Globus pallidus (tissue), 1 donor: ENCODE measurements at regions not wholly inside any gene's neighbourhood (a gene's known extent, or its start where the extent isn't known, plus 50 kb on each side); places are given as distances from the start of the nearest gene placed in this dataset.
A peak's percentile ranks its signal among the peaks of the same experiment; 100 is the strongest.

Experiments
- DNase-seq: peaks from one replicate; pipeline ENCODE4 v3.0.0-alpha.2; 2015; ENCODE audit warnings: low spot score

DNA sequence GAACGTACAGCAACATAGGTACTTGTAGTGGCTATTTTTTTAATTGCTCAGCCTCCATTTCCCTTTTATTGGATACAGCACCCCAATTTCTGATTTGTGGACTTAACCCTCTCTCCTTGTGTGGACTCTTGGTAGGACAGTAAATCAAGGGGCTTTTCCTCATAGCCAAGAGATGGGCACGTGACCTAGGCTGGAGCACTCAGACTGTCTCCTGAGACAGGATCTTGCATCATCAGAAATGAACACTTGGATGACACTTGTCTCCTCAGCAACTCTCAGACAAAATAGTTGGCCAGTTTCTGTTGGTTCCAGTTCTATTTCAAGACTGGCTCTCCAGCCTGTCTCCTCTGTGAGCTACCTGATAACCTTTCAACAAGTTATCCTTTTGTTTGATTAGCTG is 112.9 kb upstream of the ZNF678 start:
- DNase-seq: no peak

DNA sequence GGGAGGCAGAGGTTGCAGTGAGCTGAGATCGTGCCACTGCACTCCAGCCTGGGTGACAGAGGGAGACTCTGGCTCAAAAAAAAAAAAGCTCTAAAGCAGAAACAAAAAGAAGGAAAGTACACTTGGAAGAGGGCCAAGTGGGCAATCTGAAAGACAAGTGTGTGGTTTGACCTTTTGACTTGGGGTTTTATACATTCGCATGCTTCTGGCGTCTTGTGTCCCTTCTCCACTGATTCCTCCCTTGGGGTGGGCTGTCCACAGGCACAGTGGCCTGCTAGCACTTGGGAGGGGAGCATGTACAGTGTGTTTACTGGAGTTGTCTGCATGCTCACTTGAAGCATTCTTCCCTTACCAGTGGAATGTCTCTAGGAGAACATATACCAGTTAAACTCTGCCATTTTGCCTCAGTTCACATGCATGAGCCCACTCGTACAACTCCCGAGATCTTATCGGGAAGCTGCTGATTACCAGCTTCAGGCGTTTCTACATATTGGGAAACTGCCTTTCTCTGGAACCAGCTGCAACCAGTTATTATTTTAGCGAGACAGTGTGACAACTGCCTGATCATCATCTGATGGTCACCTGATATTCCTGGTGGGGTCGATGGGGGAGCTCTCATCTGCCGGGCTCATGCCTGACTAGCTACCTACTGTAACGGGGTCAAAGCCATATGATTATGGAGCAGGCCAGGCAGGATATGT is 113.5 kb upstream of the ZNF678 start:
- no peak for DNase-seq

DNA sequence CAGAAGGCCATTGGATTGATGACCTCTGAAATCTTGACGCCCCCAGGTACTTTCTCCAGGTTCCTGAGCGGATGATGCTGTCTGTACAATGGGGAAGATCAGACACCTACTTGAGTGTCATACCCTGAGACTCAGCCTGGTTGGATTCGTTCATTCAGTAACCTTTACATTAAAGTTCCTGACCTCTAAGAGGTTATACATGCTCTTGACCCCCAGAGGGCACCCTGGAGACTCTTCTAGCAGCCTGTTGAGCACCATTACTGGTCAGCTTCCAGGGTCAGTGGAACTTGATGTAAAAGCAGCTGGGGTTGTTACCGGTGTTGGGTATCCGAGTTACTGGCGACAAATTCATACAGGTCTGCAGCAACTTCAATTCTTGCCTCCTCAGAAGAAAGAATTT is 114.3 kb upstream of the ZNF678 start:
- no peak for DNase-seq

- DNase-seq: no peak
Measured at GRCh38 chr1:227447531-227447990, 115.8 kb upstream of the ZNF678 start.

- no peak for DNase-seq
Measured at GRCh38 chr1:227445746-227446145, 117.6 kb upstream of the ZNF678 start.

DNA sequence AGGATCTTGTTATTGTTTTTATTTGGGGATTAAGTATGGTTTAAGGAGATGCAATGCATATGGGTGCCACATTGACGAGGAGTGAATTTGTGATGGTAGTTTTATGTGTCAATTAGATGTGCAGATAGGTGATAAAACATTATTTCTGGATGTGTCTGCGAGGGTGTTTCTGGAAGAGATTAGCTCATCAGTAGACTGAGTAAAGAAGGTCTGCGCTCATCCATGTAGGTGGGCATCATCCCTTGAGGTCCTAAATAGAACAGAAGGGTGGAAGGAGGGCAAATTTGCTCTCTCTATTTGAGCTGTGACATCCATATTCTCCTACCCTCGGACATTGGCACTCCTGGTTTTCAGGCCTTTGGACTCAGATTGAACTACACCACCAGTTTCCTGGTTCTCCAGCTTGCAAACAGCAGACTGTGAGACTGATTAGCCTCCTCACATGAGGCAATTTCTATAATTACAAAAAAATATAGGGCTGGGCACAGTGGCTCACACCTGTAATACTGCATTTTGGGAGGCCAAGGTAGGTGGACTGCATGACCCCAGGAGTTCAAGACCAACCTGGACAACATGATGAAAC is 118.2 kb upstream of the ZNF678 start:
- no peak for DNase-seq

GRCh38 chr1:227440182-227440581 is 121.9 kb upstream of the CDC42BPA start:
- no peak for DNase-seq

DNA sequence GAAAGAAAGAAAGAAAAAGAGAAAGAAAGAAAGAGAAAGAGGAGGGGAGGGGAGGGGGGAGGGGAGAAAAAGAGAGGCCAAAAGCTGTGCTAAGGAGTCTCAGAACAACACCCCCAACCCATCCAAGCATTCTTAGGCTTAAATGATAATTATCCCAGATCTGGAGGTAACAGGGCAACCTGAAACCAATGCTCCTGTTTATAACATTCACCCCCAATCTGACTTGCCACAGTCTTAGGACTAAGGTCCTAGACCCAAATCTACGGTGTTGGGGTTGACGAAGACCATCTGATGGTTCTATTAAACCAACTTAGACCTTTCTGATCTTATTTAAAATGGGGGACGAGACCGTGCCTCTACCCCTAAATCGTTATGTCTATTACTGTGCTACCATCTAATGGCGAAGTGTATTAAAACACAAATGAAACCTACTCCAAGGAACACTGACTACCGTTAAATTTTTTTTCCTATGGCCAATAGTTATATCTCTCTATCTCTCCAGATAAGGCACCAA is 119.3 kb upstream of the CDC42BPA start:
- DNase-seq: peak; percentile 77

- DNase-seq: no peak
Measured at GRCh38 chr1:227434808-227435444, 116.6 kb upstream of the CDC42BPA start.

DNA sequence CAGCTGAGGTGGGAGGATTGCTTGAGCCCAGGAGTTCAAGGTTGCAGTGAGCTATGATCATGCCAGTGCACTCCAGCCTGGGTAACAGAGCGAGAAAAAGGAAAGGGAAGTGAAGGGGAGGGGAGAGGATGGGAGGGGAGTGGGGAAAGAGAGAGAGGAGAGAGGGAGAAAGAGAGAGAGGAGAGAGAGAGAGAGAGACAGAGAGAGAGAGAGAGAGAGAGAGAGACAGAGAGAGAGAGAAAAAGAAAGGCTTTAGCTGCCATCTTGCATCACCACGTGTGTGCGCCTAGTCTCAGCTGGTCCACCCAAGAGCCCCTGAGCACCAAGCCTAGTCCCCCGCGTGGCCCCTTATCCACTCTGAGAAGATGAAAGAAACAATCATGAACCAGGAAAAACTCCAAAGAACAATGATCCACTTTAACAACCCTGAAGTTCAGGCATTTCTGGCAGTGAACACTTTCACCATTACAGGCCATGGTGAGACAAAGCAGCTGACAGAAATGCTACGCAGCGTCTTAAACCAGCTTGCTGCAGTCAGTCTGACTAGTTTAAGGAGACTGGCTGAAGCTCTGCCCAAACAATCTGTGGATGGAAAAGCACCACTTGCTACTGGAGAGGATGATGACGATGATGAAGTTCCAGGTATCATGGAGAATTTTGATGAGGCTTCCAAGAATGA is 115.5 kb upstream of the CDC42BPA start:
- DNase-seq: no peak

DNA sequence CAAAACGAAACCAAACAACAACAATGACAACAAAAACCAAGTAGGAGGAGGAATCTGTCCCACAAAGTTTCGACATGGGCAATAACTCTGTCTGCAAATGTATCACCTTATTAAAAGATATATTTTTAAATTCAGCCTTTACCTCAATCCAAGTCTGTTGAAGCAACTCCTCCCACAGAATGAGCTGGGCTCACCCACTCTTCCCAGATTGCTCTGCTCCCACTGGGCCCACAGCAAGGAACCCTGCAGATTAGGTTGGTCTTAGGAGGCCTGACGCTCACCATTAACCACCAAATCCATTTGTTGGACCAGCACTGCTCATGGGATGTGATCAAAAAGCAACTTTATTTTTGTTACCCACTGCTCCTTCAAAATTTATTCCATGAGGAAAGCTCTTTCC is 114.7 kb upstream of the CDC42BPA start:
- DNase-seq: no peak

GRCh38 chr1:227432181-227432535 is 113.9 kb upstream of the CDC42BPA start:
- no peak for DNase-seq

DNA sequence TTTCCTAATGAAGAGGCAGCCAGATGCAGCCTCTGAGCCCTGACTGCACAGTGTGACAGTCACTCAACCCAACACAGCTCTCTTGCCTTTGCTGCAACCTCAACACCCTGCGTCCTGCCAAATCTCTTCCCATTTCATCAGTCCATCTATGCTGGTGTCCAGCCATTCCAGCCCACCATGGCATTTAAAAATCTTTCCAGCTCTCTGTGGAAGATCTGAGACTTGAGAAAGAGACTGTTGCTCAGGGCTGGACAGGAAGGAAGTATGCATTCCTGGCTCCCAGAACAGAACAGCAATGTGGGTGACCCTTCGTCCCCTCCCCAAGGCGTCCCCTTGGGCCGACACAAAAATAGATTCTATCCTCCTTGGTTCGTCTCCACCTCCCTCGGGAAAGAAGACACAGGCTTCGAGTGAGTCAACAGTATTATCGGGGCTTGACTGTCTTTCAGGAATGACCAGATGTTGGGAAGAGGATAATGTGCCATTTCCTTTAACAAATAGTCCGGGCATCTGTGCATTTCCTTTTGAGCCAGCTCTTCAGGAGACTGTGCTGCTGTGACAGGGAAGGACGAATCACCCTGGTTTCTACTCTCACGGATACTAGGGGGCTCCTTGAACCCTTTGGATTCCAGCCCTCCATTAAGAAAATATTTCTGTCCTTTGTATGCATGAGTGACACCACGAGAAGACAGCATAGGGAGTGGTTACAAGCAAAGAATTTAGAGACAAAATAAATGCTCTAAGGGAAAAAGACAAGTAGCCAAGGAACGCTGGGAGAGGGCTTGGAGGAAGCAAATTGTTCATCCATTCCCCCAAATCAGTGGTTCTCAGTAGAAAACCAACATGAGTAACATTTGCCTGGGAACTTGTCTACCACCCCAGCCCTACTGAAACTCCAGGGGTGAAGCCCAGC is 111.4 kb upstream of the CDC42BPA start:
- DNase-seq: no peak

- DNase-seq: no peak
Measured at GRCh38 chr1:227428803-227429202, 110.5 kb upstream of the CDC42BPA start.

GRCh38 chr1:227427411-227427810 is 109.1 kb upstream of the CDC42BPA start:
- no peak for DNase-seq

- DNase-seq: no peak
Measured at GRCh38 chr1:227424953-227425352, 106.7 kb upstream of the CDC42BPA start.

DNA sequence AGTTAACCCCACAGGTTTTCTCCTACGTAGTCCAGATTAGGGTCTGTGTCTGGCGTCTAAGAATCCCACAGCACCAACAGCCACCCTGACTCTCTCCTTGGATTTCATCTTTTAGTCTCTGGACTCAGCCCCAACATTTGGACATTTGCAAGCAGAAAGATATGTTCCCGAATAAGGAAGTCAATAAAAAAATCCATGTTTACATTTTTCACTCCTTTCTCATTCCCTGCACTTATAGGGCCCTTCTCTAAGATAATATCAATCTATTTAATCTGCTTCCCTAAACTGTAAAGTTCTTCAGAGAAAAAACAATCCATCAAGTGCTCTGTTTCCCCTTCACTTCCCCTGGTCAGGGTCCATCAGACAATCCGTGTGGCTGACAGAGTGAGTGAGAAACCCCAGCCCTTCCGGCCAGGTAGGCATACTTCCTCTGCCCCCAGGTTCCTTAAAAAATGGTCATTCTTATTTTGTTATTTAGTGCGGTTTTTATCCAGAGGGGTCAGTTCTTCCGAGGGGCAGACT is 105.9 kb upstream of the CDC42BPA start:
- DNase-seq: no peak

- no peak for DNase-seq
Measured at GRCh38 chr1:227422581-227422980, 104.3 kb upstream of the CDC42BPA start.

GRCh38 chr1:227420147-227420546 is 101.9 kb upstream of the CDC42BPA start:
- DNase-seq: no peak

DNA sequence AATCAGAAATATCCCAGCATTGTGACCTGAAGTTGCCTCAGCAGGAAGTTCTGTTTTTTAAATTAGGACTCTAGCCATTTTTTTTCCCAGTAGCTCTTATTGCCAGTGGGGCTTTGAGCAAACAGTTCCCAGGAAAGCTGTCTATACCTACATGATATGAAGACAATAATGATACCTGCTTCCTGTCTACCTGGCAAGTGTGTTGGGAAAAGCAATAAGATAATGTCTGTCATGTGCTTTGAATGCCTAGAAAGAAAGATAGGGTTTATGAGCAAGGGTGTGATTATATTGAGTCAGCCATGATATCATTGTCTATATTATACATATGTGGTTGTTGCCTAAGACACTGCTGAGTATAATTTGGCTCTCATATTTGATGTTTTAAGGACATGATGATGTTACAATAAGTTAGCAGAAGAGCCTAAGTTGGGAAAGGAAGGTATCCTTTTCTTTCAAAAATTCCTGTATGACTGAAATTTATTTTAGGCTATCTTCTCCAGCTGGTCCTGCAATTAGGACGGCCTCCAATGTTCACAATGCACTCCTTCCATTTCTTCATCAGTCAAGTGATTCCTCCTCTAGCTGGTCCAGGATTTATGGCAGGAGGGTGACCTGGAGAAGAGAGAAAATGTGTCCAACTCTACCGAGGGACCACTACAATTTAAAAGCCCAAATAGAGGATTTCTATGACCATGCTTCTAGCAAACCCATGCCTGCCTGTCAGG is 99.6 kb upstream of the CDC42BPA start:
- no peak for DNase-seq
